ENCODE measurements at regions not wholly inside any gene's neighbourhood (a gene's known extent, or its start where the extent isn't known, plus 50 kb on each side); places are given as distances from the start of the nearest gene placed in this dataset.

DNA sequence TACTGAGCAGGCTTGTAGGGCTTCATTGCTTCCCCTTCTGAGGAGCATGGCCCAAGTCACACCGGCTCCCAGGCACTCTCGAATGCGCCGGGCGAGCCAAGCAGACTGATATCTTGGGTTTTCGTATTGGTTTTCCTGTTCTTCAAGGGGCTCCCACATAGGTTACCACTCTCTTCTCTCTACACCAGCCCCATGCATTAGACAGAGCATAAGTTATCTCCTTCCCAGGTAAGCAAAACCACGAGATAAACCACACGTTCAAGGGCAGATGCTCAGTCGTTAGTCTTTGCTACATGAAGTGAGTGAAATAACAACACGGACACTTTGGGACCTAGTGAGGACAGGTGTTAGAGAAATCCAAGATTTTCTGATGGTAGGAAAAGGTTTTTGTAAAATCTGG lies 211.2 kb downstream of the ABCC12 start:
- no peaks in the 10 kb centered on the region for H3K9me3 ChIP-seq
- TF ChIP-seq POLR2AphosphoS5 (IDR thresholded peaks at IDR 0.05) (no peak), POLR2A (IDR thresholded peaks at IDR 0.05) (no peak)
- TF ChIP-seq, protein P1, sequence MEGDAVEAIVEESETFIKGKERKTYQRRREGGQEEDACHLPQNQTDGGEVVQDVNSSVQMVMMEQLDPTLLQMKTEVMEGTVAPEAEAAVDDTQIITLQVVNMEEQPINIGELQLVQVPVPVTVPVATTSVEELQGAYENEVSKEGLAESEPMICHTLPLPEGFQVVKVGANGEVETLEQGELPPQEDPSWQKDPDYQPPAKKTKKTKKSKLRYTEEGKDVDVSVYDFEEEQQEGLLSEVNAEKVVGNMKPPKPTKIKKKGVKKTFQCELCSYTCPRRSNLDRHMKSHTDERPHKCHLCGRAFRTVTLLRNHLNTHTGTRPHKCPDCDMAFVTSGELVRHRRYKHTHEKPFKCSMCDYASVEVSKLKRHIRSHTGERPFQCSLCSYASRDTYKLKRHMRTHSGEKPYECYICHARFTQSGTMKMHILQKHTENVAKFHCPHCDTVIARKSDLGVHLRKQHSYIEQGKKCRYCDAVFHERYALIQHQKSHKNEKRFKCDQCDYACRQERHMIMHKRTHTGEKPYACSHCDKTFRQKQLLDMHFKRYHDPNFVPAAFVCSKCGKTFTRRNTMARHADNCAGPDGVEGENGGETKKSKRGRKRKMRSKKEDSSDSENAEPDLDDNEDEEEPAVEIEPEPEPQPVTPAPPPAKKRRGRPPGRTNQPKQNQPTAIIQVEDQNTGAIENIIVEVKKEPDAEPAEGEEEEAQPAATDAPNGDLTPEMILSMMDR (IDR thresholded peaks at IDR 0.05), result no peak
- intact Hi-C loops (cut with DNase I; ENCODE audit: low total_unique reads), result no loop called here
- H3K27ac ChIP-seq, result no peak overlapping the region
- no peaks in the 10 kb centered on the region for H3K36me3 ChIP-seq
- no peak for DNase-seq (ENCODE audit: low spot score in 2 of 2)
- H3K4me3 ChIP-seq, result no peak overlapping the region
- H3K27me3 ChIP-seq, result no peaks in the 10 kb centered on the region
- H3K4me1 ChIP-seq, result no peaks in the 10 kb centered on the region

DNA sequence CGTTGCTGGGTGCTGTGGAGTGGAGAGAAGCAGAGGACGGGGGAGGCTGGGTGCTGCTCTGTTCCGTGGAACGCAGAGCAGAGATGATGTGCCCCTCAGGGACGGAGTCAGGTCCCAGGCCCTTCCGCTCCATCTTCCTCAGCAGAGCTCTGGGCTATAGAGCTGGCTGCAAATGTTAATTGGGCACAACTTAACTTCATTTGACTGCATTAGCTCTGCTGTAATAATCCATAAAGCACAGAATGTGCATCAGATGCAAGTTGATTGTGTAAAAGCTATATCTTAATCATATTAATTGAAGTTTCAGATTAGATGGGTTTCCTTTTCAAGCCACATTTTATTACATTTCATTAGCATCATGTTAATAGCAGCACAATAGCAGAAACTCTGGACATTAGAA lies 212.6 kb downstream of the ABCC12 start:
- no peaks in the 10 kb centered on the region for H3K4me1 ChIP-seq
- no peak overlapping the region for H3K4me3 ChIP-seq
- intact Hi-C loops (cut with DNase I; ENCODE audit: low total_unique reads), result no loop called here
- no peak overlapping the region for H3K27ac ChIP-seq
- no peaks in the 10 kb centered on the region for H3K36me3 ChIP-seq
- DNase-seq (ENCODE audit: low spot score in 2 of 2), result no peak
- H3K27me3 ChIP-seq, result no peaks in the 10 kb centered on the region
- no peak for TF ChIP-seq POLR2AphosphoS5 (IDR thresholded peaks at IDR 0.05)
- TF ChIP-seq, protein P1 (IDR thresholded peaks at IDR 0.05), result no peak
- TF ChIP-seq POLR2A (IDR thresholded peaks at IDR 0.05), result no peak
- no peaks in the 10 kb centered on the region for H3K9me3 ChIP-seq

DNA sequence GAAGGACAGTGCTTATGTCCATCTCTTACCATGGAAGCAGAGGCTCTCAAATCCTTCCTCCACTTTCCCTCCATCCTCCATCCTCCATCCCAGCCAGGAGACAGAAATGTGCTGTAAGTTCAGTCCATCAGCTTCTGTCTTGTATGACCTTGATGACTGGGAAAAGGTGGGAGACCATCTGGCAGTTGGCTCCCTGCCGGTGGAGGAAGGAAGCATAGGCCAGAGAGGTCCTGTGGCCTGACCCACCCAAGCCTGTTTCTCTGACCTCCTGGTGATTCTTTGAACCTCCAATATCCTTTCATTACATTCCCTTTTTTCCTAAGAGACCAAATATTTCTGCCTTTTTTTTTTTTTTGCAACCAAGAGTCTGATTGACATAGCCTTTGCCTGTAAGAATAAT lies 215.3 kb downstream of the ABCC12 start:
- peaks cover 0 to 12% of the 10 kb centered on the region in 2 donors for H3K9me3 ChIP-seq
- no peaks in the 10 kb centered on the region for H3K36me3 ChIP-seq
- no peak for DNase-seq (ENCODE audit: low spot score in 2 of 2)
- TF ChIP-seq POLR2A (IDR thresholded peaks at IDR 0.05) (no peak), POLR2AphosphoS5 (IDR thresholded peaks at IDR 0.05) (no peak)
- TF ChIP-seq, protein P1 (IDR thresholded peaks at IDR 0.05), result no peak
- no peak overlapping the region for H3K4me3 ChIP-seq
- no peak overlapping the region for H3K27ac ChIP-seq
- intact Hi-C loops (cut with DNase I; ENCODE audit: low total_unique reads), result no loop called here
- H3K4me1 ChIP-seq, result no peaks in the 10 kb centered on the region
- H3K27me3 ChIP-seq, result no peaks in the 10 kb centered on the region

DNA sequence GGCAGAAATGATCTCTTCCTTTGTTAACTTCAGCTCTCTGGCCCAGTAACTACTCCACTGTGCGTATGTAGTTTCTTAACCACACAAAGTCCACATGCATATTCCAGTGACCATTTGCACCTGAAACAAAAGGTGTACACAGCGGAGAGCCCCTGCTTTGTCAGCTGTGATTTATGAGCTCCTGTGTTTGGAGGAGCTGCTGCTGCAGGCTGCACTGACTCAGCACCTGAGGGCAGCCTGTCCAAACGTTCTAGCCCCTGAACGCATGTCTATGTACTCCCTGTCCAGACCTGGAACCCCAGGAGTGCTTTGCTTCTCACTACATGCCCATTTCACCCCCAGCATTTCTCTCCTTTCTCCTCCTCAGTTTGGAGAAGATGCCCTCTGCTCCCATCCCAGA lies 216.1 kb downstream of the ABCC12 start:
- intact Hi-C loops (cut with DNase I; ENCODE audit: low total_unique reads), result no loop called here
- H3K27ac ChIP-seq, result no peak overlapping the region
- no peak for DNase-seq (ENCODE audit: low spot score in 2 of 2)
- no peaks in the 10 kb centered on the region for H3K4me1 ChIP-seq
- H3K36me3 ChIP-seq, result no peaks in the 10 kb centered on the region
- no peaks in the 10 kb centered on the region for H3K27me3 ChIP-seq
- TF ChIP-seq POLR2AphosphoS5 (IDR thresholded peaks at IDR 0.05) (no peak), POLR2A (IDR thresholded peaks at IDR 0.05) (no peak)
- TF ChIP-seq, protein P1 (IDR thresholded peaks at IDR 0.05), result no peak
- H3K9me3 ChIP-seq, result peaks cover 0 to 12% of the 10 kb centered on the region in 2 donors
- H3K4me3 ChIP-seq, result no peak overlapping the region

DNA sequence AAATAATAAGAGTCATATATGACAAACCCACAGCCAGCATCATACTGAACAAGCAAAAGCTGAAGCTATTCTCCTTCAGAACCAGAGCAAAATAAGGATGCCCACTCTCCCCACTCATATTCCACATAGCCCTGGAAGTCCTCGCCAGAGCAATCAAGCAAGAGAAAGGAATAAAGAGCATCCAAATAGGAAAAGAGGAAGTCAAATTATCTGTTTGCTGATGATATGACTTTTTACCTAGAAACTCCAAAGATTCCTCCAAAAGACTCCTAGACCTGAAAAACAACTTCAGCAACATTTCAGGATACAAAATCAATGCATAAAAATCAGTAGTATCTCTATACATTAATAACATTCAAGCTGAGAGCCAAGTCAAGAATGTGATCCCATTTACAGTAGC lies 217.5 kb downstream of the ABCC12 start:
- Histone ChIP-seq H3K4me3 (no peak overlapping the region), H3K27ac (no peak overlapping the region), H3K4me1 (no peaks in the 10 kb centered on the region), H3K9me3 (peaks cover 0 to 12% of the 10 kb centered on the region in 2 donors), H3K27me3 (no peaks in the 10 kb centered on the region), H3K36me3 (no peaks in the 10 kb centered on the region)
- intact Hi-C loops (cut with DNase I; ENCODE audit: low total_unique reads), result no loop called here
- no peak for DNase-seq (ENCODE audit: low spot score in 2 of 2)
- TF ChIP-seq POLR2AphosphoS5 (IDR thresholded peaks at IDR 0.05) (no peak), POLR2A (IDR thresholded peaks at IDR 0.05) (no peak)
- TF ChIP-seq, protein P1 (IDR thresholded peaks at IDR 0.05), result no peak
